ENCODE measurements at regions not wholly inside any gene's neighbourhood (a gene's known extent, or its start where the extent isn't known, plus 50 kb on each side); places are given as distances from the start of the nearest gene placed in this dataset.

- peaks cover 6% of the 10 kb centered on the region for H3K36me3 Mint-ChIP-seq
- 97% methylated on average over 3 of the region's 3 CpGs for WGBS (ENCODE audit: insufficient coverage)
- ATAC-seq: no peak
- H3K4me1 Mint-ChIP-seq: no peaks in the 10 kb centered on the region
- H3K9me3 Mint-ChIP-seq: peaks cover 3 to 5% of the 10 kb centered on the region in 2 donors
- Histone ChIP-seq H3K27ac (ENCODE audit: low read length) (no peak overlapping the region), H3K4me1 (ENCODE audit: control insufficient read depth, insufficient read depth, low read length) (no peaks in the 10 kb centered on the region), H3K4me3 (ENCODE audit: low read length) (no peak overlapping the region), H3K36me3 (ENCODE audit: control insufficient read depth, insufficient read depth, low read length) (no peaks in the 10 kb centered on the region), H3K9me3 (ENCODE audit: control insufficient read depth, insufficient read depth, low read length) (no peaks in the 10 kb centered on the region), H3K27me3 (ENCODE audit: control insufficient read depth, insufficient read depth, low read length) (no peaks in the 10 kb centered on the region)
- intact Hi-C loops (cut with micrococcal nuclease): no loop called here
- no peak for TF ChIP-seq CTCF (IDR thresholded peaks at IDR 0.05)
- H3K27me3 Mint-ChIP-seq (ENCODE audit: low read depth in 2 of 2): no peaks in the 10 kb centered on the region
- DNase-seq: no peak
- no peak overlapping the region for H3K4me3 Mint-ChIP-seq
- no peak overlapping the region for H3K27ac Mint-ChIP-seq
These were observed 140.5 kb downstream of the IFI44 start for GRCh38 chr1:78790174-78790573.

- Histone ChIP-seq H3K27me3 (ENCODE audit: control insufficient read depth, insufficient read depth, low read length) (no peaks in the 10 kb centered on the region), H3K4me1 (ENCODE audit: control insufficient read depth, insufficient read depth, low read length) (no peaks in the 10 kb centered on the region), H3K27ac (ENCODE audit: low read length) (no peak overlapping the region), H3K36me3 (ENCODE audit: control insufficient read depth, insufficient read depth, low read length) (no peaks in the 10 kb centered on the region), H3K4me3 (ENCODE audit: low read length) (no peak overlapping the region), H3K9me3 (ENCODE audit: control insufficient read depth, insufficient read depth, low read length) (no peaks in the 10 kb centered on the region)
- intact Hi-C loops (cut with micrococcal nuclease): no loop called here
- H3K27ac Mint-ChIP-seq: no peak overlapping the region
- H3K36me3 Mint-ChIP-seq: peaks cover 6% of the 10 kb centered on the region
- H3K4me3 Mint-ChIP-seq: no peak overlapping the region
- no peak for TF ChIP-seq CTCF (IDR thresholded peaks at IDR 0.05)
- H3K27me3 Mint-ChIP-seq (ENCODE audit: low read depth in 2 of 2): no peaks in the 10 kb centered on the region
- H3K4me1 Mint-ChIP-seq: no peaks in the 10 kb centered on the region
- DNase-seq: no peak
- ATAC-seq: no peak
- WGBS (ENCODE audit: insufficient coverage): no CpG with 5 or more reads among the region's 1 CpG
- H3K9me3 Mint-ChIP-seq: peaks cover 3 to 7% of the 10 kb centered on the region in 2 donors
These were observed 143.1 kb downstream of the IFI44 start for GRCh38 chr1:78792756-78793155.

DNA sequence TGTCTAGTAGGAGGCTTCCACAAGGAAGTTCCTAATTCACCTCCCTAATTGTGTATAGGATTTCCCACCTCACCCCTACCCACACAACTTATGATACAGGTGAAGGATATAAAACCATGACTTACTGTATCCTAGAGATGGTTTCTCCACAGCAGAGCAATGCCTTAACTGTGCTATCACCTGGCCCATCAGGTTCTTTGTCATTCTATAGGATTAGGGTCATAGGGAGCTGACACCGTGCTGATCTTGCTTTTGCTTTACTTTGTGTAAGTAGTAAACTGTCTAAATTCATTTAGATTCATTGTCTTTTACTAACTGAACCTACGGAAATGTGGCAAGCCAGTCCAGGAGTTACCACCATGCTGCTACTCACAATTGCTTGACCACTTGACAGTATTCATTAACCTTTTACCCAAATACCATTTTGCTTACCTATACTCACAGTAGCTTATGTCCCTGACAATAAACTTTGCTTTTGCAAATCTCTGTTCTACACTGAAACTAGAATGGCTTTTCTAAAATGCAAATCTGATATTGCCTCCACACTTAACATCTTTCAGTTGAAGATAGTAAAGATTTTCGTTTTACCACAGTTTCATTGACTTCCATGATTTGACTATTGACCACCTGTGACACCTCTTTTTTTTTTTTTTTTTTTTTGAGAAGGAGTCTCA lies 147.6 kb downstream of the IFI44 start:
- H3K4me1 ChIP-seq (ENCODE audit: control insufficient read depth, insufficient read depth, low read length): no peaks in the 10 kb centered on the region
- Mint-ChIP-seq H3K9me3 (peaks cover 3% of the 10 kb centered on the region in 2 donors), H3K4me3 (no peak overlapping the region), H3K4me1 (no peaks in the 10 kb centered on the region), H3K27ac (no peak overlapping the region), H3K27me3 (ENCODE audit: low read depth in 2 of 2) (no peaks in the 10 kb centered on the region), H3K36me3 (peaks cover 6% of the 10 kb centered on the region)
- intact Hi-C loops (cut with micrococcal nuclease): no loop called here
- no peak overlapping the region for H3K27ac ChIP-seq (ENCODE audit: low read length)
- no peak overlapping the region for H3K4me3 ChIP-seq (ENCODE audit: low read length)
- H3K27me3 ChIP-seq (ENCODE audit: control insufficient read depth, insufficient read depth, low read length): no peaks in the 10 kb centered on the region
- WGBS (ENCODE audit: insufficient coverage): 51% methylated on average over 2 of the region's 3 CpGs
- ATAC-seq: no peak
- no peaks in the 10 kb centered on the region for H3K36me3 ChIP-seq (ENCODE audit: control insufficient read depth, insufficient read depth, low read length)
- no peak for DNase-seq
- TF ChIP-seq CTCF (IDR thresholded peaks at IDR 0.05): no peak
- no peaks in the 10 kb centered on the region for H3K9me3 ChIP-seq (ENCODE audit: control insufficient read depth, insufficient read depth, low read length)

GRCh38 chr1:78799926-78800325 lies 150.3 kb downstream of the IFI44 start:
- no peak for ATAC-seq
- Mint-ChIP-seq H3K9me3 (peaks cover 5 to 8% of the 10 kb centered on the region in 2 donors), H3K4me1 (no peaks in the 10 kb centered on the region), H3K36me3 (peaks cover under 1% of the 10 kb centered on the region), H3K27me3 (ENCODE audit: low read depth in 2 of 2) (no peaks in the 10 kb centered on the region), H3K4me3 (no peak overlapping the region), H3K27ac (no peak overlapping the region)
- Histone ChIP-seq H3K9me3 (ENCODE audit: control insufficient read depth, insufficient read depth, low read length) (no peaks in the 10 kb centered on the region), H3K4me3 (ENCODE audit: low read length) (no peak overlapping the region), H3K27me3 (ENCODE audit: control insufficient read depth, insufficient read depth, low read length) (no peaks in the 10 kb centered on the region), H3K4me1 (ENCODE audit: control insufficient read depth, insufficient read depth, low read length) (no peaks in the 10 kb centered on the region), H3K27ac (ENCODE audit: low read length) (no peak overlapping the region), H3K36me3 (ENCODE audit: control insufficient read depth, insufficient read depth, low read length) (no peaks in the 10 kb centered on the region)
- no peak for TF ChIP-seq CTCF (IDR thresholded peaks at IDR 0.05)
- DNase-seq: no peak
- no CpG with 5 or more reads among the region's 1 CpG for WGBS (ENCODE audit: insufficient coverage)
- intact Hi-C loops (cut with micrococcal nuclease): no loop called here

Measured in natural killer cell (primary cell).